Daoy (cell line): ENCODE measurements at regions not wholly inside any gene's neighbourhood (a gene's known extent, or its start where the extent isn't known, plus 50 kb on each side); places are given as distances from the start of the nearest gene placed in this dataset.
"Not testable (repeated sequence)": the region's sequence is repeated elsewhere in the genome, so short reads cannot be mapped to it uniquely, and the experiment has no call there.

ENCODE experiments used
- DNase-seq: peaks from one replicate; pipeline ENCODE4 v3.0.0-alpha.2; 2015; ENCODE audit warnings: low read depth

DNA sequence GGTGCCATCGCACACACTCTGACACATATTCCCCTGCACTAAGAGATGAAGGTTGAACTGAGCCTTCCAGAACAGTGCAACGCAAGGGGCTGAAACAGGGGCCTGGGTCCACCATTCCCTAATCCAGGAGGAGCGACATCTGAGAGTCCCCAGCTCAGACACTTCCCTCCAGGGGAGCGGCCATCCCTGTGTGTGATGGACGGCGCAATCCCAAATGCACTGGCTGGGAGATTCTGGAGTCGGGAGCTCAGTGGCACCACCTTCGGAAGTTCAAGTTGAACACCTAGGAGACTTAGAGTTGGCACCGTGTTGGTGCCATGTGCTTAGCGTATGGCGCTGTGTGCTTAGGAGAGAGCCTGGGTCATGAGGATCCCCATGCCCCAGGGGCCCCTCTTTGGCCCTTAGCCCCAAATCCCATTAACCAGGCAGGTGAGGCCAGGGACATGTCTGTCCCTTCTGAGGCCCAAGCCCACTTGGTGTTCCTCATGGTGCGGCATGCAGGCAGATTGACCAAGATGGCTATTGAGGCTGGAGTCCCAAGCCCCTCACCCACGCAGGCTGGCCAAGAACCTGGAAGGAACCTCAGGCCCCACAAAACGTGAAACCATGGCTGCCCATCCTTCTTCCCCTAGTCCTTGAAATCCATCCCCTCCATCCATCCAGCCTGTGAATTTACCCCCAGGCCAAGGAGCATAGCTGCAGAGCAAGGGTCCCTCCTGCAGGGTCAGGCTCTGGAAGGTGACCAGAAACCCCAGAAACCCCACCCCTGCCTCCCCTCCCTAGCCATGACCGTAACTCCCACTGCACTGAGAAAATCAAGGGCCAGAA is 114.1 kb upstream of the OTOS start:
- no peak for DNase-seq

DNA sequence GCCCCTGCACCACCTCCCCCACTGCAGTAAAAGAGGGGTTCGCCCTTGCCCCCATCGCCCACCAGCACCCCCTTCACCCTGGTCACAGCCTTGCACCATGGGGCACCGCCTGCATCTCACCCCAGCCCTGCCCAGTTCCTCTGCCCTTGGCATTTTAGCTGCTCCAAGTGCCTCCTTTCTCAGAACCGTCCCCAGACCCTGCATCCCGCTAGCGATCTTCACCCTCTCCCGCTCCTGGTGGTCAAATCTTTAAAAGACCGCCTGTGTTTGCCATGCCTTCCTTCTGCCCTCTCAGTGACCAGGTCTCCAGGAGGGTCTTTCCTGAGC is 114.7 kb upstream of the OTOS start:
- no peak for DNase-seq

DNA sequence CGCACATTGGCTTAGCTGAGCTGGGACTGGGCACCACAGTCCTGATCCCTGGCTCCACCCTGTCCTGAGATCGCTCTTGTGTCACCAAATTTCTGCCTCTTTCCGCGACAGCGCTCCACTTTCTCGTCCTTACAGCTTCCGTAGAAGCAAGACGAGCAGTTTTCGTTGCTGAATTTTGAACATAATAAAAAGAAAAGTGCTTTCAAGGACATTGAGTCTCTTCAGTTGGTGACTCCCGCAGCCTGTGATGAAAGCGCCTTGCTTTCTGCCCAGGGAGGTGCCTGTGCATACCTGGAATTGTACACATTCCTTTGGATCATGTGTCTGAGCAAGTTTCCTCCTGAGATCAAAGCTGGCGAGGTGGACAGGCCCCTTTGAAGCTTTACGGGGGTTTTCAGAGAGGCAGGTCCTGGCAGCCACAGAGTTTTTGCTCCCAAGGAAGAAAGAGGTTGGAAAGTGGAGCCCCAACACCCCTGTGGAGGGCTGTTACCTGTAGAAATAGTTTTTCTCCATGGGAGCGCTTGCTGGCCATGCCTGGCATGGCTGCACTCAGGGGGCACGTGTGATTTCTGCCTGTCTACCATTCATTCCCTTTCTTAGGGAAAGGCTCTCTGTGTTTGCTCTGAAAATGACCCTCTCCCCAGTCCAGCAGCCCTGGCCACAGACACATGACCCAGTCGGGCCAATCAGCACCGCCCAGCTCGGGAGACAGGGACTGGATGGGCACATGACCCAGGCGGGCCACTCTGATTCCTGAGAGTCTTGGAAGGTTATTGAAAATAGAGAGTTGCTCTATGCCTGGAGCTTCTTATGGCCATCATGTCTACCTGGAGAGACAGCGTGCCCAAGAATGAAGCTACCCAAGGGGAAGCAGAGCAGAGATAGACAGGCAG is 115.6 kb upstream of the OTOS start:
- no peak for DNase-seq

DNA sequence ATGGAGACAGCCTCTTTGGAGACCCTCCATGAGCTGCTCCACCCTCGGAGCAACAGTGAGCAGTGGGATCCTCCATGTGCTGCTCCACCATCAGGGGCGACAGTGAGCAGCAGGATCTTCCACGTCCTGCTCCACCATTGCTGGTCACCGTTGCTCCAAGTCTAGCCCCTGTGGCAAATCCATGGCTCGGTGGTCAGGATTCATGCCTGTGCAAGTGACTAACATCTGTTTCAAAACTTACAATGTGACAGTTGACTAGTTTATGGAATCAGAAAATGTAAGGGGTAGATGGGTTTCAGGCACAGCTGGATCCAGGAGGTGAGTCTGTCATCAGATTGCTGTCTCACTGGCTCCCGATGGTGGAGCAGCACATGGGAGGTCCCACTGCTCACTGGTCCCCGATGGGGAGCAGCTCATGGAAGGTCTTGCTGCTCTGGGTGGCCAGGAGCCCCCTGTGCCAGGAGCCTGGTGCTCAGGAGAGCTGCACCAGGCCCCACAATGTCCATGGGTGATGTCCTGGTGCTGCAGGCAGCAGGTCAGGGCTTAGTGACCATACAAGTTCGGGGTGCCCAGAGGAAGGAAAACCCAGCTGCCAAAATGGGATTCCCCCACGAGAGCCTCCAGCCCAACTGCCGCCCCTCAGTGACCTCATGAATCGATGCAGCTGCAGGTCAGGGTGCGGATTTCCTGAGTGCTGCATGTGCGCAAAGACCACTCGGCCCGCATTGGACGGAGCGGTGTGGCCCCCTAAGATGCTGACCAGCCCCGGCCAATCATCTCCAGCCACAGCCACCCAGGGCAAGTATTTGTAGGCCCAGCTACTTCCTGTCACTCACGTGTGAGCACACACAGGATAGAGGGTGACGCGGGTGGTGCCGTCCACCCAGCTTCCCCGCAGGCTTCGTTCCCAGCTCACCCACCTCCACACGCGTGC is 116.5 kb upstream of the OTOS start:
- DNase-seq, result no peak

DNA sequence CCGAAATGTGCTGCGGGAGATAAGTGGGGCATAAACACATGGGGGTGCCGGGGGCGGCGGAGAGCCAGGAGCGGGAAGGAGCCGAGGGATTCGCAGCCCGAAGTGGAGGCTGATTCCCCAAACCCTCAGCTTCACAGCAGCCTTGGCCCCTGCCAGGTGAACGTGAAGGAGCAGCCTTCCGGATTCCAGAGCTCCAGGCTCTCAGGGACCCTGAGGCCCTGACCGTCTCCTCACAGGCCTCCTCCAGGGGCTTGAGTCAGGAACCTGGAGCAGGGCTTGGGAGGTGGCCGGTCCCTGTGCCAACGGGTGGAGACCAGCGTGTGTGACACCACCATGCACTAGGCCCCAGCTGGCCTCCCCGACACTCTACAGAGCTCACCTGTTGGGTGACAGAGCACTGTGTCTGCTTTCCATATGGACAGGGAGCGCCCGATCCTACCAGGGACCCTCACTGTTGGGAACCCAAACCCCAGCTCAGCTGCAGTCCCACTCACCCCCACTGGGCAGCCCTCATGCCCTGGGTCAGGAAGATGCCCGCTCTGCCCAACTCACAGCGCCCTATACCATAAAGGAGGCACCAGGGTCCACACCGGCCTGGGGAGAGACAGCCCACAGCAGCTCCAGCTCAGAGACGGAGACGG is 117.6 kb upstream of the OTOS start:
- no peak for DNase-seq

DNA sequence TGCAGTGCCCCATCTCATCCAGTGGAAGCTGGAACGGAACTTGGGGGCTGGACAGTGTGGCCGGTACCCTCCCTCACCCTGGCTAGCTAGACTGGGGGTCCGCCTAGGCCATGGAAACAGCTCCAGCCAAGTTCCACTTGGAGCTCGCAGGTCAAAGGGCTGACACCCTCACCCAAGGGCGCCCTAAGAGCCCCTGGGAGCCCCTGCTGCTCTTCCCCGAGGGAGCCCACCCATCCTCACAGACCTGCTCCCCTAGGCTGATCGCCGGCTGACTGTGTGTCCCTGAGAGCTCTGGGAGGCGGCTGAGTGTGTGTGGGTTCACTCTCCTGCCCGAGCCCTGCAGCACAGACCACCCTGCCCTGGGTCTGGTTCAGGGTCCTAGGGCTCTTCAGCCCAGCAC is 118.2 kb upstream of the OTOS start:
- no peak for DNase-seq

DNA sequence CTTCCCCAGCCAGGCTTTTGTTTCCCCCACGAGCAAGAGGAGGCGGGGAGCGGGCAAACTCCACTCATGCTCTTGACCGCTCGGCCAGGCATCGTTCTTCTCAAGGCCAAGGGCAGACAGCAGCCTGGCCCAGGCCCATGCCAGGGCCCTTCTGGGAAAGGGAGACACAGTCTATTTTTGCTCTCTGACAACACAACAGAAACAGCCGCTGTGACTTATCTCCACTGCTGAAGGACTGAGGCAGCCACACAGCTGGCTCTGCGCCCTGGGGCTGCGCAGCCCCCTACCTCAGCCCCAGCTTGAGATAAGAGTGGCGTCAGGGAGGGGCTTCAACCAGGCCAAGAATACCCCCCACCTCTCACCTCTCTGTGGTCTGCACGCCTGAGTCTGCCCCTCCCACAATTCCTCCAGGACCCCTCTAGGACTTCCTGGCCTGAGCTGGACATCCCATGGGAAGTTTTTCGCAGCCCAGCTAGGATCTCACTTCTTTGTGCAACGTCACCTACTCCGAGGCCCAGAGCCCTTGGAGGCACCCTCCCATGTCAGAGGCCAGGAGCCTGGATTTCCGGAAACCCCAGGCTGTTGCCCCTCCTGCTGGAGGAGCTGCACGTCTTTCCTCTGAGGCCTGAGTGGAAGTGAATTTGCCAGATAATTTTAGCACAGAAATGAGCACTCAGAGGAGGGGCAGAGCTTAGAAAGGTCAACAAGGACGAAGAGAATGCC is 118.9 kb upstream of the OTOS start:
- no peak for DNase-seq

DNA sequence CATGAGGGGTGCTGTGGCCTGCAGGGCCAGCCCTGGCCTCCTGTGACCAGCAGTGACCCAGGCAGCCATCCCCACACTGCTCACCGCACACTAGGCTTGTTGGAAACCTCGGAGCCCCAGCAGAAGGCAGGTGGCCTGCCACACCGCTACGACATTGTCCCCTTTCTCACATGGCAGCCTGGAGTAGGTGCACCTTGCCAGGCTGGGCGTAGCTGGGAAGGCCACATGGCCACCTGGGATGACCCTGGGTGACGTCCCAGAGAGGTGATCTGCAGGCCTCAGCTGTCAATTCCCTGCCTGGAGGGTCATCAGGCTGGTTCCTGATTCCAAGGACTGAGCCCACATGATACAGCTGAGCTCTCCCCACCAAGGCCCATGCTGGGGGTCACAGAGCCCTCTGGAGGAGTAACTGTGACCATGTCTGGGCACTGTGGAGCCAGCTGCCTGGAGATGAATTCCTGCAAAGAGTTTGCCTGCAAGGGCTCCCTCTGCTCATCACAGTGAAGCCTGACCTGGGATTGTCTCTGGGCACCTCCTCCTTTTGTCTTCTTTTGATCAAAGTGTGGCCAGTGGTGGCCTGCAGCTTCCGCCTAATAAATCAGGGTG is 119.6 kb upstream of the OTOS start:
- DNase-seq, result no peak

DNA sequence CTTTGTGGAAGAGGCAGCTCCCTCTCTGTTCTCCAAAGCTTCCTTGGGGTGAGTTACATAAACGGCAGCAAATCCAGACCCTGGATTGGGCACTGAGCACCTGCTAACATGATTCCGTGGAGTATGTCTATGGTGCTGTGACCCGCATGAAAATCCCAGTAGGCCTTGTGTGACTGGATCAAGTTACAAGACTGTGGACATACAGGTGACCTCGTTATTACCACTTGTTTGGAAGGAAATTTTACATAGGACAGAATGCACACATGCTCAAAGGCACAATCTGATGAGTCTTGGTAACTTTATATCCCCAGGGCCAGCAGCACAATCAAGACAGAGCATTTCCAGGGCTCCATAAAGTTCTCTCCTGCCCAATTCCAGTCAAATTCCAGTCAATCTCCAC is 120.2 kb upstream of the OTOS start:
- no peak for DNase-seq

DNA sequence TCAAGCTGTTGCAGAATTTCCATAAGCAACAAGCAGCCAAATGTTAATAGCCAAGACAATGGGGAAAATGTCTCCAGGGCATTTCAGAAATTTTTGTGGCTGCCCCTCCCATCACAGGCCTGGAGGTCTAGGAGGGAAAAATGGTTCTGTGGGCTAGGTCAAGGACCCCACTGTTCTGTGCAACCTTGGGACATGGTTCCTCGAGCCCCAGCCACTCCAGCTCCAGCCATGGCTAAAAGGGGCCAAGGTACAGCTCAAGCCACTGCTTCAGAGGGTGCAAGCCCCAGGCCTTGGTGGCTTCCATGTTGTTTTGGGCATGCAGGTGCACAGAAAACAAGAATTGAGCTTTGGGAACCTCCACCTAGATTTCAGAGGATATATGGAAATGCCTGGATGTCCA is 122.1 kb upstream of the OTOS start:
- not testable (repeated sequence) for DNase-seq

DNA sequence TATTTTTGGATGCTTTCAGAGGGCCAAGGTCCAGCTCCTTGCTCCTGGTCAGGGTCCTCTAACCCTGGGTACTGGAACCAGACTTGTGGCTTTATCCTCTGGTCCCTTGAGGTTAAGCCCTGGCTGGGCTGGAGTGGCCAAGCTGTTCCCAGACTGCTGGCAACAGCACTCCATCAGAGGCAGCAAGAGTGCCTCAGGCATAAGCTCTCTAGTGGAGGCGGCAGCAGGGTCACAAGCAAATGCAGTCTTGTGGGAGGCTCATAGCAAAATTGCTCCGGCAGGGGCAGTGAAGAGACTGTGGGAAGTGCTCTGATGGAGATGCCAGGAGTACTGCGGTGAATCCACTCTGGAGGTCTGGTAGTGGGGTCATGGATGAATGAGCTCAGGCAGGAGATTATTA is 128.9 kb upstream of the OTOS start:
- DNase-seq, result no peak

DNA sequence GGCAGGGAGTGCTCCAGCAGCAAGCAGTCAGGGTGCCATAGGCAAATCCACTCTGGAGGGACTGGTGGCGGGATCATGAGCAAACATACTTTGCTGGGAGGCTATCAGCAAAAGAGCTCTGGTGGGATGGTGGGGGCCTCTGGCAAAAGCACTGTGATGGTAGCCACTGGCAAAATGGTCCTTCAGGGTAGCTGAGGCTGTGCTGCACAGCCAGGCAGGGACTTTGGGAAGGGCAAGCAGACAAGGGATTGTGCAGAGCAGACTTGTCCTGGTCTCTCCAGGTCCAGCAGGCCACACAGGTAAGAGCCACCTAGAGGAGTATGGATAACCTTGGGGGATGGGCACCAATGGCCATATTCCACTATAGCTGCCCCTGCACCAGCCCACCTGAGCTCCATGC is 129.4 kb upstream of the OTOS start:
- no peak for DNase-seq

DNA sequence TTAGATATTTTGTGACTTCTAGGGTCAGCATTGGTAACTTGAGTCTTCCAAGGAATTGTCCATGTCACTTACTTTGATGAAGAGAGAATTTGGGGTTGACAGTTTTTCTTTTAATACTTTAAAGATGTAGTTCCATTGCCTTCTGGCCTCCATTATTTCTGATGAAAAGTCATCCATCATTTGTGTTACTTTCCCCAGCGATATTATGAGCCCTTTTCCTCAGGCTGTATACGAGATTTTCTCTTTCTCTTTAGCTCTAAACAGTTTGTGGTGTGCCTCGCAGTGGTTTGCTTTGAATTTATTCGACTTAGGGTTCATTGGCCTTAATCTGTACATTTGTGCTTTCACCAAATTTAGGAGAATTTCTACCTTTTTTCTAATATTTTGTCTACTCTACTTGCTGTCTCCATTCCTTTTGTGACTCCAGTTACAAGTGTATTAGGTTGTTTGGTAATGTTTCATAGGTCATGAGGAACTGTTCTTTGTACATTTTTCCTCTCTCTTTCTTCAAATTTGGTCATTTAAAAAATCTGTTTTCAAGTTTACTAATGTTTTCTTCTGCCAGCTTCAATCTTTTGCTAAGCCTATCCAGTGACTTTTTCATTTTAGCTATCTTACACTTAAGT is 131.4 kb upstream of the OTOS start:
- DNase-seq, result no peak

DNA sequence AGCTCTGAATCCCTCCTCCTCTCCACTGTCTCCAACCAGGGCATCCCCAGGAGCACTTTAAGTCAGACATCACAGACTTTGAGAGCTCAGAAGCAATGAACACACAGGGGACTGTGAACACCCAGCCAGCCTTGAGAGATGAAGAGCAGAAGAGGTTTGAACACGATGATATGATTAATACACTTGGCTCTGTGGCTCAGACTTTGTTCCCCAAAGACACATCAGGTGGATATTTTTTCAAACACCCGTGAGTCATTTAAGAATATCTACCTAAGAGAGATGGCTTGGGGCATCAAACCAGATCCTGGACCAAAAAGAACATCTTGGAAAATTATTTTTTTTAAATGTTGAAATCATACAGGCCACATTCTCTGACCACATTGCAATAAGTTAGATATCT is 134.9 kb upstream of the OTOS start:
- DNase-seq, result no peak

DNA sequence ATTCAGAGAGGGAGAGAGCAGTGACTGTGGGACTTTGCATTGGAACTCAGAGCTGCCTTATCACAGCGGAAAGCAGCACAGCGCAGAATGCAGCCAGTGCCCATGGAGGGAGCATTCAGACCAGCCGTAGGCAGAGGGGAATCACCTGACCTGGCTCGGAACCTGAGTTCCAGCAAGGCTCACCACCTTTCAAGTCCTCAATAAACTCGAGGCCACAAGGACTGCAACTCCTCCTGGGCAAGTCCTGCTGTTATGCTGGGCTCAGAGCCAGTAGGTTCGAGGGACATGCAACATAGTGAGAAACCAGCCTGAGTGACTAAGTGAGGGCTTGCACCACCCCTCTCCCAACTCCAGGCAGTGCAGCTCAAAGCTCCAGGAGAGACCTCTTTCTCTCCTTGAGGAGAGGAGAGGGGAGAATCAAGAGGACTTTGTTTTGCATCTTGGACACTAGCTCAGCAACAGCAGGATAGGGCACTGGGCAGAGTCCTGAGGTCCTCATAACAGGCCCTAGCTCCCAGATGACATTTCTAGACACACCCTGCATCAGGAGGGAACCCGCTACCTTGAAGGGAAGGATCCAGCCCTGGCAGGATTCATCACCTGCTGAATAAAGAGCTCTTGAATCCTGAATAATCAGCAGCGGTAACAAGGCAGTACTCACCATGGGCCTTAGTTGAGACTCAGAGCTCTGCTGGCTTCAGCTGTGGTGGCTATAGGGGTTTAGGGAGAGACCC is 136.8 kb upstream of the OTOS start:
- no peak for DNase-seq

DNA sequence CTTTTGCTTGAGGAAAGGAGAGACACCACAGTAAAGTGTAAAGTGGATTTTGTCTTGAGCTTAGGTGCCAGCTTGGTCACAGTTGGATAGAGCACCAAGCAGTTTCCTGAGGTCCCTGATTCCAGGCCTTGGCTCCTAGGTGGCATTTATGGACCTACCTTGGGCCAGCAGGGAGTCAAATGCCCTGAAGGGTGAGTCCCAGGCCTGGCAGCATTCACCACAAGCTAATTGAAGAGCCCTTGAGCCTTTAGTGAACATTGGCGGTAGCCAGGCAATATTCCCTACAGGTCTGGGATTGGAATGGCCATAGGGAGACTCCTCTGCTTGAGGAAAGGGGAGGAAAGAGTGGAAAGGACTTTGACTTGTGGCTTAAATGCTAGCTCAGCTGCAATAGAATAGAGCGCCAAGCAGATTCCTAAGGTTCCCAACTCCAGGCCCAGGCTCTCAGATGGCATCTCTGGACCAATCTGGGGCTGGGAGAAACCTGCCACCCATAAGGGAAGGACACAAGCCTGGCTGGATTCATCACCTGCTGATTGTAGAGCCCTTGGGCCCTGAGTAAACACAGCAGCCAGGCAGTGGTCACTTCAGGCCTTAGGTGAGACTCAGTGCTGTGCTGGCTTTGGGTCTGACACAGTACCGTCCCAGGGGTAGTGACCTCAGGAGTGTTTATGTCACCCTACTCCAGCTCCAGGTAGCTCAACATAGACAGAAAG is 137.5 kb upstream of the OTOS start:
- no peak for DNase-seq

DNA sequence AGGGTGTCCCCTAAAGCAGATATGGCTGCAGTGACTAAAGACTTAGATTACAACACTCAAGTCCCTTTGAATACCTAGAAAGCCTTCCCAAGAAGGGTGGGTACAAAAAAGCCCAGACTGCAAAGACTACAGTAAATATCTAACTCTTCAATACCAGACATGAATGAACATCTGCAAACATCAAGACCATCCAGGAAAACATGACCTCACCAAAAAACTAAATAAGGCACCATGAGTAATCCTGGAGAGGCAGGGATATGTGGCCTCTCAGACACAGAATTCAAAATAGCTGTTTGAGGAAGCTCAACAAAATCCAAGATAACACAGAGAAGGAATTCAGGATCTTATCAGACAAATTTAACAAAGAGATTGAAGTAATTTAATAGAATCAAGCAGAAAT is 138.2 kb upstream of the OTOS start:
- DNase-seq, result no peak

DNA sequence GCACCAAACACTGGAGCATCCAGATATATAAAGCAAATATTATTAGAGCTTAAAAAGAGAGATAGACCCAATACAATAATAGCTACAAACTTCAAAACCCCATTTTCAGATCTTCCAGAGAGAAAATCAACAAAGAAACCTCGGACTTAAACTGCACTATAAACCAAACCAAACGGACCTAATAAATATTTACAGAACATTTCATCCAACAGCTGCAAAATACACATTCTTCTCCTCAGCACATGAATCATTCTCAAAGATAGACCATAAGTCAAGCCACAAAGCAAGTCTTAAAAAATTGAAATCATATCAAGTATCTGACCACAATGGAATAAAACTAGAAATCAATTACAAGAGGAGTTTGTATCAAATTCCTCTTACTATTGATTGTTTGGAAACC is 140.2 kb upstream of the OTOS start:
- no peak for DNase-seq
